ENCODE measurements at regions not wholly inside any gene's neighbourhood (a gene's known extent, or its start where the extent isn't known, plus 50 kb on each side); places are given as distances from the start of the nearest gene placed in this dataset.
"Not testable (repeated sequence)": the region's sequence is repeated elsewhere in the genome, so short reads cannot be mapped to it uniquely, and the experiment has no call there.

GRCh38 chr14:105689722-105690121, 163.3 kb downstream of the TMEM121 start:
- intact Hi-C loops (cut with DNase I): loop anchor here (10.0 kb wide), 1 partner anchor 125 kb away; no protein-coding TSS in a partner anchor
- Histone ChIP-seq H3K27me3 (no peaks in the 10 kb centered on the region), H3K27ac (no peak overlapping the region), H3K36me3 (no peaks in the 10 kb centered on the region), H3K9me3 (no peaks in the 10 kb centered on the region), H3K4me3 (no peak overlapping the region), H3K4me1 (no peaks in the 10 kb centered on the region)
- no peak for DNase-seq
- TF ChIP-seq CTCF (IDR thresholded peaks at IDR 0.05) (no peak), POLR2A (IDR thresholded peaks at IDR 0.05) (no peak)
- 93 to 100% methylated on average over 1 of the region's 1 CpG for WGBS, 2 donors

DNA sequence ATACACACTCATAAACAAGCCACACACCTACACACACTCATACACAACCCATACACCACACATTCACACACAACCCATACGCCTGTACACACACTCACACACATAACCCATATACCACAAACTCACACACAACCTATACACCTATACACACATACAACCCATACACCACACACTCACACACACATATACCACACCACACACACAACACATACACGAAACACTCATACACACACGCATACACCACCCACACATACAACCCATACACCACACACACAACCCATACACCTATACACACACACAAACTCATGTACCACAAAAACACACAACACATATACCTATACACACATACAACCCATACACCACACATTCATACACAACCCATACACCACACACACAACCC, 164.3 kb downstream of the TMEM121 start:
- 87 to 91% methylated on average over 3 of the region's 3 CpGs for WGBS, 2 donors
- TF ChIP-seq CTCF (IDR thresholded peaks at IDR 0.05) (no peak), POLR2A (IDR thresholded peaks at IDR 0.05) (no peak)
- intact Hi-C loops (cut with DNase I): no loop called here

DNA sequence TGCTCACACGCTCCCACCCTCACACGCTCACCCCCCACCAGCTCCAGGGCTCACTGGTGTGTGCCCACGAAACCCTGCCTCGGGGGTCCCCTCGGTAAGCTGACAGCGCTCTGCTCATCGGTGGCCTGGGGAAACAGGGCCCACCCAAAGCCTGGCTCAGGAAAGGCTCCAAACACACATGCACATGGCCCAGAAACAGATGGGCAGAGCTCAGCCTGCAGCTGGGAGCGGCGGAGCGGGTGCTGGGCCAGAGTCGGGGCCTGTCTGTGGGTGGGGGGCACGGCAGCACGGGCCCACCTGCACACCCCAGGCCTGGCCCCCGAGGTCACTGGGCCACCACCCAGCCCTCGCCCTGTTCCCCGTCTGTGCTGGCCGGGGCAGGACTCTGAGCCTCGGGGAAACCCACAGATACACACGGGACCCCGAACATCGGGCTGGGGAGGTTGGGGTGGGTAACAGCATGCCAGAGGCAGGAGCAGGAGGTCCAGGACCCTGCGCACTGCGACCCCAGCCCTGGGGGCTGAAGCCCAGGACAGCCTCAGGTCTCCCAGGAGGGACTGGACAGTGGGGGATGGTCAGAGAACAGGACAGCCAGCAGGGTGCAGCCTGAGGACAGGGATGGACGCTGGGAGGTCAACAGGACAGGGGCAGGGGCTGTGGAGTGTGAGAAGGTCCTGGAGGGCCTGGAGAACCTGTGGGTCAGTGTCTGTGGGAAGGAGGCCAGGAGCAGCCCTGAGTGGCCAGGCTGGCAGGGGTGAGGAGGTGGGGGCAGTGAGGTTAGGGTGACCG, 165.1 kb downstream of the TMEM121 start:
- H3K36me3 ChIP-seq; H3K4me3 ChIP-seq; H3K4me1 ChIP-seq; DNase-seq; H3K27ac ChIP-seq; H3K27me3 ChIP-seq; H3K9me3 ChIP-seq; intact Hi-C loops (cut with DNase I): not testable (repeated sequence)
- 81 to 83% methylated on average over 7 of the region's 25 CpGs for WGBS, 2 donors

More for the DNA sequence above, 164.3 kb downstream of the TMEM121 start:
- Histone ChIP-seq H3K4me3 (no peak overlapping the region), H3K27ac (no peak overlapping the region), H3K27me3 (no peaks in the 10 kb centered on the region), H3K4me1 (no peaks in the 10 kb centered on the region), H3K36me3 (no peaks in the 10 kb centered on the region), H3K9me3 (no peaks in the 10 kb centered on the region)
- DNase-seq: no peak

DNA sequence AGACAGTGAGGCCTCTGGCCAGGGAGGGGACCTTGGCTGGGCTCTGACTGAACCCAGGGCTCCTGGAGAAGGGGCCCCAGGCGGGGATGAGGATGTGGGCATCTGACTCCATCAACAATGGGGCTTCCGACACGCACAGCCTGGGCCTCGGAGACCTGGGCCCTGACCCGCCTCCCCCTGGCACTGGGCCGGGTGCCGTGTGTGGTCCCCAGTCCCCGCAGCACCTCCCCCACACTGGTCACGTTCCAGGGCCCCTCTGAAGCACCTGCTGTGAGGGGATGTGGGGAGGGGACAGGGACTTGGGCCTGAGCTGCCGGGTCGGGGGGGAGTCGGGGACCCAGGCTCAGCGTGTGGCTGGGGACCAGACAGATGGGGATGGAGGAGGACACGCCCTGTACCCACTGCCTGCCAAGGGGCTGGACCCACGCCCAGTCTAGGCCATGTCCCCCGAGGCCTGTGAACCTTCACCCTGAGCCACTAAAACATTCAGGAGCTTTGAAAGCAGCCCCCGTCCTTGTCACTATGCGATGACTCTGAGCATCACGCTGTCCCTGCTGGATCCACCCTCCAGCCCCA, 165.8 kb downstream of the TMEM121 start:
- H3K27ac ChIP-seq; intact Hi-C loops (cut with DNase I); DNase-seq; H3K4me3 ChIP-seq; H3K4me1 ChIP-seq; H3K36me3 ChIP-seq; H3K27me3 ChIP-seq; H3K9me3 ChIP-seq: not testable (repeated sequence)
- 80% methylated on average over 2 of the region's 19 CpGs; no CpG with 5 or more reads in 1 of the 2 donors for WGBS, 2 donors

DNA sequence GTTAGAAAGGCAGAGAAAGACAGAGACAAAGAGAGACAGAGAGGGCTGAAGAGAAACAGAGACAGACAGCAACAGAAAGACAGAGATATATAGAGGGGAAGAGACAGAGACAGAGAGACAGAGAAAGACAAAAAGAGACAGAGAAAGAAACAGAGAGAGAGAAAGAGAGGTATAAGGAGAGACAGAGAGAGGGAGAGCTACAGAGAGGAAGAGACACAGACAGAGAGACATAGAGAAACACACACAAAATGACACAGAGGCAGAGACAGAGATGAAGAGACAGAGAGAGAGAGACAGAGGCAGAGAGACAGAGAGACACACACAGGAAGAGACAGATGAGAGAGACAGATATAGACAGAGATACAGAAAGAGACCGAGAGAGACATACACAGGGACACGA, 168.6 kb downstream of the TMEM121 start:
- Histone ChIP-seq H3K27ac (no peak overlapping the region), H3K4me1 (no peaks in the 10 kb centered on the region), H3K36me3 (no peaks in the 10 kb centered on the region), H3K4me3 (no peak overlapping the region), H3K27me3 (no peaks in the 10 kb centered on the region), H3K9me3 (no peaks in the 10 kb centered on the region)
- intact Hi-C loops (cut with DNase I): no loop called here
- no peak for TF ChIP-seq CTCF (IDR thresholded peaks at IDR 0.05)
- TF ChIP-seq POLR2A (IDR thresholded peaks at IDR 0.05): no peak
- DNase-seq: no peak
- 83 to 94% methylated on average over 2 of the region's 2 CpGs for WGBS, 2 donors

- H3K36me3 ChIP-seq; DNase-seq; H3K4me3 ChIP-seq; H3K9me3 ChIP-seq; H3K27ac ChIP-seq; intact Hi-C loops (cut with DNase I); H3K4me1 ChIP-seq; H3K27me3 ChIP-seq: not testable (repeated sequence)
- no CpG with 5 or more reads among the region's 11 CpGs for WGBS, 2 donors
Measured at GRCh38 chr14:105696388-105696787, 170.0 kb downstream of the TMEM121 start.

GRCh38 chr14:105697414-105697813, 171.0 kb downstream of the TMEM121 start:
- H3K36me3 ChIP-seq; H3K27me3 ChIP-seq; H3K9me3 ChIP-seq; H3K4me3 ChIP-seq; H3K4me1 ChIP-seq; H3K27ac ChIP-seq; DNase-seq; intact Hi-C loops (cut with DNase I): not testable (repeated sequence)
- no CpG with 5 or more reads among the region's 22 CpGs for WGBS, 2 donors

GRCh38 chr14:105697955-105698354, 171.6 kb downstream of the TMEM121 start:
- DNase-seq; intact Hi-C loops (cut with DNase I); H3K9me3 ChIP-seq; H3K27ac ChIP-seq; H3K4me3 ChIP-seq; H3K36me3 ChIP-seq; H3K4me1 ChIP-seq; H3K27me3 ChIP-seq: not testable (repeated sequence)
- WGBS, 2 donors: 81 to 87% methylated on average over 1 to 3 of the region's 5 CpGs

- H3K4me1 ChIP-seq; H3K9me3 ChIP-seq; H3K27ac ChIP-seq; intact Hi-C loops (cut with DNase I); H3K27me3 ChIP-seq; H3K4me3 ChIP-seq; H3K36me3 ChIP-seq; DNase-seq: not testable (repeated sequence)
- no CpG with 5 or more reads among the region's 27 CpGs for WGBS, 2 donors
Measured at GRCh38 chr14:105698940-105699556, 172.7 kb downstream of the TMEM121 start.

DNA sequence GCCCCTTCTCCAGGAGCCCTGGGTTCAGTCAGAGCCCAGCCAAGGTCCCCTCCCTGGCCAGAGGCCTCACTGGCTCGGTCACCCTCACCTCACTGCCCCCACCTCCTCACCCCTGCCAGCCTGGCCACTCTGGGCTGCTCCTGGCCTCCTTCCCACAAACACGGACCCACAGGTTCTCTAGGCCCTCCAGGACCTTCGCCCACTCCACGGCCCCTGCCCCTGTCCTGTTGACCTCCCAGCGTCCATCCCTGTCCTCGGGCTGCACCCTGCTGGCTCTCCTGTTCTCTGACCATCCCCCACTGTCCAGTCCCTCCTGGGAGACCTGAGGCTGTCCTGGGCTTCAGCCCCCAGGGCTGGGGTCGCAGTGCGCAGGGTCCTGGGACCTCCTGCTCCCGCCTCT, 173.3 kb downstream of the TMEM121 start:
- H3K9me3 ChIP-seq; DNase-seq; intact Hi-C loops (cut with DNase I); H3K36me3 ChIP-seq; H3K27ac ChIP-seq; H3K4me3 ChIP-seq; H3K4me1 ChIP-seq; H3K27me3 ChIP-seq: not testable (repeated sequence)
- 71 to 76% methylated on average over 6 of the region's 9 CpGs for WGBS, 2 donors
